ENCODE measurements at regions not wholly inside any gene's neighbourhood (a gene's known extent, or its start where the extent isn't known, plus 50 kb on each side); places are given as distances from the start of the nearest gene placed in this dataset.

DNA sequence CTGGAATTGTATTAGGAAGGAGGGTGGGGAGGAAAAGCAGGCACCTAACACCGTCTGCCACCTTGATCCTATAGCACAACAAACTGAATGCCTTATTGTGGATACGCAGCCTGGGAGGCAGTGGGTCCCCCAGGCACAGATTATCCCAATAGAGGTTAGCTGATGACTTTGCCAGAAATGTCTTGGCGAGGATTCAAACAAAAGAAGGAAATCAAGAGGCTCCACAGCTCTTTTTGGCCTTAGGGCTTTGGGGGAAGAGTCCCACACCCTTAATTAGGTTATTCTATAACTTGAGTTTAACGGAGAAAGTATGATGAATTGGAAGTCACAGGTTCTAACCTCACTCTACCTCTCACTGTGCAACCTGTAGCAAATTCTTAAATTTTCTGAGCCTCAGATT lies 102.0 kb downstream of the MRPL14 start:
- no peaks in the 10 kb centered on the region for H3K36me3 Mint-ChIP-seq (ENCODE audit: insufficient read depth in 1 of 3, low read depth in 3 of 3)
- H3K79me2 ChIP-seq (ENCODE audit: insufficient read depth, low read length), result no peaks in the 10 kb centered on the region
- H4K8ac ChIP-seq (replicated peaks; ENCODE audit: insufficient read length, low read depth, low read length), result no peak overlapping the region
- H3K27me3 Mint-ChIP-seq (ENCODE audit: low read depth), result peaks cover 4% of the 10 kb centered on the region
- H3T11ph ChIP-seq (ENCODE audit: low read length), result no peak overlapping the region
- no peak overlapping the region for H3K56ac ChIP-seq (ENCODE audit: insufficient read length, low read depth, low read length)
- H3K14ac ChIP-seq (ENCODE audit: insufficient read depth, low read length), result no peak overlapping the region
- no peak overlapping the region for H3K27ac ChIP-seq (ENCODE audit: insufficient read length, low read depth, low read length)
- no peak overlapping the region for H2BK12ac ChIP-seq (ENCODE audit: insufficient read length, low read depth, low read length)
- WGBS (ENCODE audit: extremely low coverage, insufficient read length, low lambda C conversion rate), result no CpG with 5 or more reads among the region's 4 CpGs
- TF ChIP-seq, protein P1, sequence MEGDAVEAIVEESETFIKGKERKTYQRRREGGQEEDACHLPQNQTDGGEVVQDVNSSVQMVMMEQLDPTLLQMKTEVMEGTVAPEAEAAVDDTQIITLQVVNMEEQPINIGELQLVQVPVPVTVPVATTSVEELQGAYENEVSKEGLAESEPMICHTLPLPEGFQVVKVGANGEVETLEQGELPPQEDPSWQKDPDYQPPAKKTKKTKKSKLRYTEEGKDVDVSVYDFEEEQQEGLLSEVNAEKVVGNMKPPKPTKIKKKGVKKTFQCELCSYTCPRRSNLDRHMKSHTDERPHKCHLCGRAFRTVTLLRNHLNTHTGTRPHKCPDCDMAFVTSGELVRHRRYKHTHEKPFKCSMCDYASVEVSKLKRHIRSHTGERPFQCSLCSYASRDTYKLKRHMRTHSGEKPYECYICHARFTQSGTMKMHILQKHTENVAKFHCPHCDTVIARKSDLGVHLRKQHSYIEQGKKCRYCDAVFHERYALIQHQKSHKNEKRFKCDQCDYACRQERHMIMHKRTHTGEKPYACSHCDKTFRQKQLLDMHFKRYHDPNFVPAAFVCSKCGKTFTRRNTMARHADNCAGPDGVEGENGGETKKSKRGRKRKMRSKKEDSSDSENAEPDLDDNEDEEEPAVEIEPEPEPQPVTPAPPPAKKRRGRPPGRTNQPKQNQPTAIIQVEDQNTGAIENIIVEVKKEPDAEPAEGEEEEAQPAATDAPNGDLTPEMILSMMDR (conservative IDR thresholded peaks at IDR 0.05), result no peak
- H3K23ac ChIP-seq (ENCODE audit: insufficient read length, low read depth, low read length), result no peak overlapping the region
- H3K4me1 Mint-ChIP-seq, result peaks cover 0 to 11% of the 10 kb centered on the region in 2 experiments; a peak in 1 of 4 replicates
- no peak overlapping the region for H3K4me2 ChIP-seq (ENCODE audit: insufficient read depth, insufficient read length, low read length)
- H3K9me3 Mint-ChIP-seq, result no peaks in the 10 kb centered on the region
- no peak for DNase-seq
- H3K9ac ChIP-seq (ENCODE audit: extremely low read depth, insufficient read length, low read length), result no peak overlapping the region
- H3K27me3 ChIP-seq (ENCODE audit: insufficient read depth, low read length), result no peaks in the 10 kb centered on the region
- H3K9me3 ChIP-seq (ENCODE audit: control insufficient read depth, low read depth, low read length), result no peaks in the 10 kb centered on the region
- no peak overlapping the region for H4K5ac ChIP-seq (ENCODE audit: insufficient read length, low read depth, low read length)
- H3K4ac ChIP-seq (ENCODE audit: low read depth, low read length), result no peak overlapping the region
- no peak overlapping the region for H4K91ac ChIP-seq (ENCODE audit: insufficient read length, low read depth, low read length)
- H3K4me3 Mint-ChIP-seq, result no peak overlapping the region
- no peak overlapping the region for H3K18ac ChIP-seq (ENCODE audit: insufficient read length, low read depth, low read length)
- no peak overlapping the region for H2BK5ac ChIP-seq (ENCODE audit: insufficient read length, low read length)
- no peaks in the 10 kb centered on the region for H3K79me1 ChIP-seq (ENCODE audit: insufficient read depth, low read depth, low read length, poor library complexity, severe bottlenecking)
- no peak overlapping the region for H2BK120ac ChIP-seq (ENCODE audit: low read depth, low read length, poor library complexity, severe bottlenecking)
- H4K20me1 ChIP-seq (ENCODE audit: control insufficient read depth, insufficient read depth, insufficient read length), result no peaks in the 10 kb centered on the region
- peak overlapping the region in 1 of 3 experiments; percentile 76; a peak in 1 of 7 replicates for H3K27ac Mint-ChIP-seq
- no peaks in the 10 kb centered on the region for H3K23me2 ChIP-seq (ENCODE audit: insufficient read length, low read depth, low read length, poor library complexity, severe bottlenecking)
- no peak overlapping the region for H2AK5ac ChIP-seq (ENCODE audit: insufficient read length, low read length)
- no peak overlapping the region for H2AFZ ChIP-seq (ENCODE audit: low read length)
- no peaks in the 10 kb centered on the region for H3K4me1 ChIP-seq (ENCODE audit: insufficient read depth, low read length)
- H2BK20ac ChIP-seq (ENCODE audit: low read depth, low read length, poor library complexity, severe bottlenecking), result no peak overlapping the region
- H2BK15ac ChIP-seq (ENCODE audit: low read depth, low read length), result no peak overlapping the region
